Keratinocyte (primary cell): ENCODE measurements at regions not wholly inside any gene's neighbourhood (a gene's known extent, or its start where the extent isn't known, plus 50 kb on each side); places are given as distances from the start of the nearest gene placed in this dataset.

Source experiments
- EZH2 ChIP-seq: IDR thresholded peaks from one replicate; pipeline ENCODE4 v1.6.1; 2012; ENCODE audit warnings: inconsistent platforms, mild to moderate bottlenecking, low read length, moderate library complexity
- TF ChIP-seq, protein P1 (sequence below), 3 experiments: IDR thresholded peaks in 1 of 3; conservative IDR thresholded peaks in 1 of 3; optimal IDR thresholded peaks in 1 of 3; 2 replicates in 2 of 3; 3 replicates in 1 of 3; pipeline versions ENCODE3 to v1.5.1; 2011; ENCODE audit warnings: low read length in 3 of 3, mild to moderate bottlenecking in 3 of 3, moderate library complexity in 2 of 3, control low read depth in 1 of 3, inconsistent platforms in 1 of 3; ENCODE audit not compliant: insufficient read depth in 2 of 3; ENCODE audit errors: extremely low read depth in 1 of 3

DNA sequence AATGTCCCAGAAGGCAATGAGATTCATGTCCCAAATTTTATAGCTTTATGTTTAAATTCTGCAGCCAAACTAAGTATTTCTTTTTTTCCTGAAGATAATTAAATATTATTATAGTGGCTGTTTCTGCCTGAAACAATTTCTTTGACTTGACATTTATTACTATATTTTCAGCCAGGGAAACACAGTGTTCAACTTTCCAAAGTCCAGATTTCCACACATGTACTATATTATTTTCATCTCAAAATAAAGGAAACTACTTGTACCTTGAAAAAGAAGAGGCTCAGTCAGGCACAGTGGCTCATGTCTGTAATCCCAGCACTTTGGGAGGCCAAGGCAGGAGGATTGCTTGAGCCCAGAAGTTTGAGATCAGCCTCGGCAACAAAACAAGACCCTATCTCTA is 77.8 kb upstream of the BTG1 start:
- TF ChIP-seq, protein P1, sequence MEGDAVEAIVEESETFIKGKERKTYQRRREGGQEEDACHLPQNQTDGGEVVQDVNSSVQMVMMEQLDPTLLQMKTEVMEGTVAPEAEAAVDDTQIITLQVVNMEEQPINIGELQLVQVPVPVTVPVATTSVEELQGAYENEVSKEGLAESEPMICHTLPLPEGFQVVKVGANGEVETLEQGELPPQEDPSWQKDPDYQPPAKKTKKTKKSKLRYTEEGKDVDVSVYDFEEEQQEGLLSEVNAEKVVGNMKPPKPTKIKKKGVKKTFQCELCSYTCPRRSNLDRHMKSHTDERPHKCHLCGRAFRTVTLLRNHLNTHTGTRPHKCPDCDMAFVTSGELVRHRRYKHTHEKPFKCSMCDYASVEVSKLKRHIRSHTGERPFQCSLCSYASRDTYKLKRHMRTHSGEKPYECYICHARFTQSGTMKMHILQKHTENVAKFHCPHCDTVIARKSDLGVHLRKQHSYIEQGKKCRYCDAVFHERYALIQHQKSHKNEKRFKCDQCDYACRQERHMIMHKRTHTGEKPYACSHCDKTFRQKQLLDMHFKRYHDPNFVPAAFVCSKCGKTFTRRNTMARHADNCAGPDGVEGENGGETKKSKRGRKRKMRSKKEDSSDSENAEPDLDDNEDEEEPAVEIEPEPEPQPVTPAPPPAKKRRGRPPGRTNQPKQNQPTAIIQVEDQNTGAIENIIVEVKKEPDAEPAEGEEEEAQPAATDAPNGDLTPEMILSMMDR (optimal IDR thresholded peaks at IDR 0.05 in 1 of 3, IDR thresholded peaks at IDR 0.05 in 1 of 3, conservative IDR thresholded peaks at IDR 0.05 in 1 of 3; ENCODE audit: extremely low read depth in 1 of 3, insufficient read depth in 2 of 3, low read length in 3 of 3), result no peak
- TF ChIP-seq EZH2, result no peak
